ENCODE measurements at regions not wholly inside any gene's neighbourhood (a gene's known extent, or its start where the extent isn't known, plus 50 kb on each side); places are given as distances from the start of the nearest gene placed in this dataset.

DNA sequence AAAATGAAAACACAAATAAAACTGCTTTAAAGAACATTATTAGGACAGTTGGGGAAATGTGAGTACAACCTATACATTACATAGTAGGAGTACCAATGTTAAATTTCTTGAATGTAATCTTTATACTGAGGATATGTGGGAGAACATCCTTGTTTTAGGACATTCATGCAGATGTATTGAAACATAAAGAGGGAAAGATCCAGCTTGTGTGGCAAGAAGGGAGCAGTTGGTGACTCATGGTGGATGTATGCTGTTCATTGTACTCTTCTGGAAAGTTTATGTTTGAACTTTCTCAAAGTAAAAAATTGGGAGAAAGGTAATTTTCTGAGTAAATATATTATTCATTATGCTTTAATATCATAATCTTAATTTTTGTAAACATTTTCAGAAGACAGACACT lies 132.1 kb upstream of the DLGAP1 start:
- Histone ChIP-seq H3K27ac (no peak overlapping the region), H3K27me3 (no peaks in the 10 kb centered on the region), H3K36me3 (no peaks in the 10 kb centered on the region), H3K9me3 (no peaks in the 10 kb centered on the region), H3K4me1 (no peaks in the 10 kb centered on the region), H3K4me3 (no peak overlapping the region)
- no peak for TF ChIP-seq POLR2A (IDR thresholded peaks at IDR 0.05)
- TF ChIP-seq, protein P1, sequence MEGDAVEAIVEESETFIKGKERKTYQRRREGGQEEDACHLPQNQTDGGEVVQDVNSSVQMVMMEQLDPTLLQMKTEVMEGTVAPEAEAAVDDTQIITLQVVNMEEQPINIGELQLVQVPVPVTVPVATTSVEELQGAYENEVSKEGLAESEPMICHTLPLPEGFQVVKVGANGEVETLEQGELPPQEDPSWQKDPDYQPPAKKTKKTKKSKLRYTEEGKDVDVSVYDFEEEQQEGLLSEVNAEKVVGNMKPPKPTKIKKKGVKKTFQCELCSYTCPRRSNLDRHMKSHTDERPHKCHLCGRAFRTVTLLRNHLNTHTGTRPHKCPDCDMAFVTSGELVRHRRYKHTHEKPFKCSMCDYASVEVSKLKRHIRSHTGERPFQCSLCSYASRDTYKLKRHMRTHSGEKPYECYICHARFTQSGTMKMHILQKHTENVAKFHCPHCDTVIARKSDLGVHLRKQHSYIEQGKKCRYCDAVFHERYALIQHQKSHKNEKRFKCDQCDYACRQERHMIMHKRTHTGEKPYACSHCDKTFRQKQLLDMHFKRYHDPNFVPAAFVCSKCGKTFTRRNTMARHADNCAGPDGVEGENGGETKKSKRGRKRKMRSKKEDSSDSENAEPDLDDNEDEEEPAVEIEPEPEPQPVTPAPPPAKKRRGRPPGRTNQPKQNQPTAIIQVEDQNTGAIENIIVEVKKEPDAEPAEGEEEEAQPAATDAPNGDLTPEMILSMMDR (IDR thresholded peaks at IDR 0.05) = no peak
- intact Hi-C loops (cut with DNase I) = no loop called here
- DNase-seq (no peak), ATAC-seq (no peak)

DNA sequence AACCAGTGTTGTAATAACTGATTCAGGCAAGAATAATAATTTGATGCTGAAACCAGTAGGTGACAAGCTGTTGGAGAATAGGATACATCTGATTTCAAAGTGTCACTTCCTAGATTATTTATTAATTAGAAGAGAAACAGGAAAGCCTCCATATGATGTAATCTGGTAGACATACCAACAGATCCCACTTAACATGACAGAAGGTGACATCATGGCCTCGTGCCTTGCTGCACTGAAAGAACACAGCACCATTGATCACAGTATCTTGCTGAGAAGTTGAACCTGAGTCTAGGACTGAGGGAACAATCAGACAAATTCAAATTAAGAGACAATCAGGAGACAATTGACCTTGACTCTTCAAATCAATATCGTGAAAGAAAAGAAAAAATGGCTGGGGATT lies 131.6 kb upstream of the DLGAP1 start:
- Histone ChIP-seq H3K27ac (no peak overlapping the region), H3K4me1 (no peaks in the 10 kb centered on the region), H3K27me3 (no peaks in the 10 kb centered on the region), H3K4me3 (no peak overlapping the region), H3K9me3 (no peaks in the 10 kb centered on the region), H3K36me3 (no peaks in the 10 kb centered on the region)
- intact Hi-C loops (cut with DNase I) = no loop called here
- ATAC-seq (no peak), DNase-seq (no peak)
- TF ChIP-seq, protein P1 (IDR thresholded peaks at IDR 0.05) = no peak
- no peak for TF ChIP-seq POLR2A (IDR thresholded peaks at IDR 0.05)
- WGBS, 4 donors = 41 to 58% (median 54%) methylated on average over 2 of the region's 2 CpGs

DNA sequence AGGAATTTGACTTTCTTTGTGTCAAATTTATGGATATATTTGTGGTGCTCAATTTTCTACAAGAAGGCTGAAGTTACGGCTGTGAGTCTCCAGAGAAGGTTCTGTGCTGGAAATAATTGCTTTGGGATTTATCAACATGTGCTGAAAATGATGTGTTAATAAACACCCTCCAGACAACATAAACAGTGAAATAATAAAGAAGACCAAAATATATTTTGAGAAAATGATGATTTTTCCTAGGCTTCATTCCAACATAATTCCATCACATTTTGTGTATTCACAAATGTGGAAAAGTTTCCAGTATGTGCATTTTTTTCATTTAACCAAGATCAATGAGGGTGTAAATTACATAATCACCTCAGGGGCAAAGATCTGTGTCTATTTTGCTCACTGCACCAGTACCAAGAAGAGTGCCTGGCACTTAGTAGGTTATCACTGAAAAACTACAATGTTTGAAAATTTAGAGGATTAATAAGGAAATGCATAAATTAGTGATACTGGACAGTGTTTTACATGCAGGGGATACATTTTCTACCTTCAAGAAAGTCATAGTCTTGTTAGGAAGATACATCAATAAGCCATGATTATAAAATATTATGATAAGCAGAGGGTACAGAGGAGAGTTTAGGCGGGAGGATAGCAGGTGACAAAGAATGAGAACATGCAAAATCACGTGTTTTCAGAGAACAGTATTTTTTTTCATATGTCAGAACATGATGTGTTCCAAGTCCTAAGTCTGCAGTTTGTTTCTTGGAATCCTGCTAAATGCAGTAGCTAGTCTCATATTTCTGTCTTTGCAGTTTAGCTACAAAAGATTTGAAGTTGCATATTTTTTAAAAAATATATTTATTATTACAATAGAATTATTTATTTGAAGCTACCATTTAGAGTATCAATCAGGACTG lies 127.6 kb upstream of the DLGAP1 start:
- TF ChIP-seq, protein P1 (IDR thresholded peaks at IDR 0.05) = no peak
- TF ChIP-seq POLR2A (IDR thresholded peaks at IDR 0.05) = no peak
- no peak overlapping the region for H3K27ac ChIP-seq
- H3K4me3 ChIP-seq = no peak overlapping the region
- no peak for DNase-seq
- no peaks in the 10 kb centered on the region for H3K4me1 ChIP-seq
- intact Hi-C loops (cut with DNase I) = no loop called here
- H3K36me3 ChIP-seq = no peaks in the 10 kb centered on the region
- peaks cover 0 to 19% (median 4%) of the 10 kb centered on the region in 12 donors for H3K9me3 ChIP-seq
- ATAC-seq = no peak
- 67 to 79% (median 73%) methylated on average over 3 of the region's 3 CpGs for WGBS, 4 donors
- H3K27me3 ChIP-seq = no peaks in the 10 kb centered on the region

- ATAC-seq = no peak
- peaks cover 0 to 26% (median 10%) of the 10 kb centered on the region in 12 donors for H3K9me3 ChIP-seq
- H3K27ac ChIP-seq = no peak overlapping the region
- no peak overlapping the region for H3K4me3 ChIP-seq
- no peaks in the 10 kb centered on the region for H3K4me1 ChIP-seq
- no peaks in the 10 kb centered on the region for H3K36me3 ChIP-seq
- 77 to 87% (median 80%) methylated on average over 2 of the region's 2 CpGs for WGBS, 4 donors
- no peak for TF ChIP-seq POLR2A (IDR thresholded peaks at IDR 0.05)
- TF ChIP-seq, protein P1 (IDR thresholded peaks at IDR 0.05) = no peak
- no peak for DNase-seq
- intact Hi-C loops (cut with DNase I) = no loop called here
- H3K27me3 ChIP-seq = no peaks in the 10 kb centered on the region
Measured at GRCh38 chr18:4581966-4582365, 126.9 kb upstream of the DLGAP1 start.
